ENCODE measurements at regions not wholly inside any gene's neighbourhood (a gene's known extent, or its start where the extent isn't known, plus 50 kb on each side); places are given as distances from the start of the nearest gene placed in this dataset.

GRCh38 chr1:238408737-238409136 is 518.0 kb upstream of the ZP4 start:
- TF ChIP-seq EZH2 (IDR thresholded peaks at IDR 0.05; ENCODE audit: low read depth): no peak
- TF ChIP-seq CTCF (conservative IDR thresholded peaks at IDR 0.05): no peak
